ENCODE measurements at regions not wholly inside any gene's neighbourhood (a gene's known extent, or its start where the extent isn't known, plus 50 kb on each side); places are given as distances from the start of the nearest gene placed in this dataset.

DNA sequence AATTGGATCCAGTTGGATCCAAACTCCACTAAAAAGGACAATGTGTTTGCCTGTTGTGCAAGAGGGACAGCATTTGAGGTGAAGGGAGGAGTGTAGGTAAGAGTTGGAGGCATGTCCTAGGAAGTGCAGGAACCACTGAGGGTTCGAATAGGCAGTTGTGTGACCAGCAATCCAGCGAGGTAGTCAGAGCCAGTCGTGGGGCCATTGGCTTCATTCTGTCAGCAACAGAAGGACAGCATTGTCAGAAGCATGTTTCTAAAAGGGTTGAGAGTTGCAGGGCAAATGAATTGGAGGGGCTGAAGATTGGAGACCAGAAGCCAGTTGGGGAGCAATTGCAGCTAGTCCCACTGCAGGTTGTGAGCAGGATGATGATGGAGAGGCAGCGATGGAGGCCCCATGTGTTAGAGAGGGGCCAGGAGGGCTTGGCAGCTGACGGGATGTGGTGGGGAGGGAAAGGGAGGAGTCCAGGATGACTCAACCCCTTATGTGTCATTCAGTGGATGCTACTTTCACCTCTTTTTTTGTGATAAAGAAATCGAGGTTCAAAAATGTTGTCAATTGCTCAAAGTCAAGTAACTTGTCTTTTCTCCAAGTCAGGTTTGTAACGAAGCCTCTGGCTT is 96.7 kb upstream of the SIX3 start:
- intact Hi-C loops (cut with DNase I): no loop called here
- TF ChIP-seq POLR2AphosphoS5 (IDR thresholded peaks at IDR 0.05) (no peak), POLR2A (IDR thresholded peaks at IDR 0.05) (no peak)
- TF ChIP-seq, protein P1, sequence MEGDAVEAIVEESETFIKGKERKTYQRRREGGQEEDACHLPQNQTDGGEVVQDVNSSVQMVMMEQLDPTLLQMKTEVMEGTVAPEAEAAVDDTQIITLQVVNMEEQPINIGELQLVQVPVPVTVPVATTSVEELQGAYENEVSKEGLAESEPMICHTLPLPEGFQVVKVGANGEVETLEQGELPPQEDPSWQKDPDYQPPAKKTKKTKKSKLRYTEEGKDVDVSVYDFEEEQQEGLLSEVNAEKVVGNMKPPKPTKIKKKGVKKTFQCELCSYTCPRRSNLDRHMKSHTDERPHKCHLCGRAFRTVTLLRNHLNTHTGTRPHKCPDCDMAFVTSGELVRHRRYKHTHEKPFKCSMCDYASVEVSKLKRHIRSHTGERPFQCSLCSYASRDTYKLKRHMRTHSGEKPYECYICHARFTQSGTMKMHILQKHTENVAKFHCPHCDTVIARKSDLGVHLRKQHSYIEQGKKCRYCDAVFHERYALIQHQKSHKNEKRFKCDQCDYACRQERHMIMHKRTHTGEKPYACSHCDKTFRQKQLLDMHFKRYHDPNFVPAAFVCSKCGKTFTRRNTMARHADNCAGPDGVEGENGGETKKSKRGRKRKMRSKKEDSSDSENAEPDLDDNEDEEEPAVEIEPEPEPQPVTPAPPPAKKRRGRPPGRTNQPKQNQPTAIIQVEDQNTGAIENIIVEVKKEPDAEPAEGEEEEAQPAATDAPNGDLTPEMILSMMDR (IDR thresholded peaks at IDR 0.05): no peak
- Histone ChIP-seq H3K4me3 (no peak overlapping the region), H3K27ac (no peak overlapping the region), H3K4me1 (replicated peaks) (no peaks in the 10 kb centered on the region), H3K27me3 (replicated peaks; ENCODE audit: insufficient read depth) (no peaks in the 10 kb centered on the region), H3K9me3 (no peaks in the 10 kb centered on the region), H3K36me3 (no peaks in the 10 kb centered on the region)
- 81% methylated on average over 7 of the region's 7 CpGs for WGBS
- DNase-seq (ENCODE audit: low spot score): no peak

DNA sequence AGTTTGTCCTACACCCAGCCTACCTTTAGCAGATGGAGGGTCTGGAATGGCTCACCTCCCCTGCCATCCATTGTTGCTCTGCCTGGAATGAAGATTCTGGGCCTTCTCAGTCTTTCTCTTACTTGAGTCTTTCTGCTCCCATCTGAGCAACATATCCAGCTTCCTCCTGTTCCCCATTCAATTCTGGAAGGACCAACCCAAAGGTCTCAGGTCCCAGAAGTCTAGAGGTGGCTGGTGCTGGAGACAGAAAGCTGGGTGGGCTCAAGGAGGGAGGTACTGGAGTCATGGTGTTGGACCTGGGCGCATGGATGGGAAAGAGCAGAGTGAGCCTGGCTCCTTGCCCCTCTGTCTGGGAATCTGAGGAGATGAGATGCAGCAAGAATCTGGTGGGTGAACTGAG is 93.5 kb upstream of the SIX3 start:
- no peak for TF ChIP-seq POLR2AphosphoS5 (IDR thresholded peaks at IDR 0.05)
- TF ChIP-seq POLR2A (IDR thresholded peaks at IDR 0.05): no peak
- TF ChIP-seq, protein P1 (IDR thresholded peaks at IDR 0.05): no peak
- intact Hi-C loops (cut with DNase I): no loop called here
- Histone ChIP-seq H3K9me3 (no peaks in the 10 kb centered on the region), H3K4me3 (no peak overlapping the region), H3K4me1 (replicated peaks) (no peaks in the 10 kb centered on the region), H3K27ac (no peak overlapping the region), H3K27me3 (replicated peaks; ENCODE audit: insufficient read depth) (no peaks in the 10 kb centered on the region), H3K36me3 (no peaks in the 10 kb centered on the region)
- DNase-seq (ENCODE audit: low spot score): no peak
- 100% methylated on average over 1 of the region's 1 CpG for WGBS

DNA sequence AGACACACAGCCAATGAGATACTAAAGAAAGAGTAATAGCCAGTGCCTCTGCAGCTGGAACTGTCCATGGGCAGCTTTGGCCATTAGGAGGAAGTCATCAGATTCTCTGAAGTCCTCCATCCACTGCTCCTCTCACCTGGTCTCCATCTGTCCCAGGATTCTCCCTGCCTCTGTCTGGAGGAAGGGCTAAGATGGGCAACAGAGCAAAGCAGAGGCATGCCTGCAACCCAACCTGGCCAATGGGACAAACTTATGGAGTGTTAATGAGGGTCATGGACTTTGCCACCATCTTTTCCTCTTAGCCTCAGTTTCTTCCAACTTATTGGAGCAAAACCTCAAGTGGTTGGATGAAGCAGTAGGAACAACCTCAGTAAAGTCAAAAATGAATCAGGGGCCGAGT is 91.5 kb upstream of the SIX3 start:
- H3K9me3 ChIP-seq: no peaks in the 10 kb centered on the region
- no peaks in the 10 kb centered on the region for H3K36me3 ChIP-seq
- H3K4me3 ChIP-seq: no peak overlapping the region
- DNase-seq (ENCODE audit: low spot score): no peak
- 67% methylated on average over 1 of the region's 1 CpG for WGBS
- no peaks in the 10 kb centered on the region for H3K27me3 ChIP-seq (replicated peaks; ENCODE audit: insufficient read depth)
- H3K27ac ChIP-seq: no peak overlapping the region
- no peaks in the 10 kb centered on the region for H3K4me1 ChIP-seq (replicated peaks)
- intact Hi-C loops (cut with DNase I): no loop called here
- TF ChIP-seq POLR2AphosphoS5 (IDR thresholded peaks at IDR 0.05) (no peak), POLR2A (IDR thresholded peaks at IDR 0.05) (no peak)
- TF ChIP-seq, protein P1 (IDR thresholded peaks at IDR 0.05): no peak

DNA sequence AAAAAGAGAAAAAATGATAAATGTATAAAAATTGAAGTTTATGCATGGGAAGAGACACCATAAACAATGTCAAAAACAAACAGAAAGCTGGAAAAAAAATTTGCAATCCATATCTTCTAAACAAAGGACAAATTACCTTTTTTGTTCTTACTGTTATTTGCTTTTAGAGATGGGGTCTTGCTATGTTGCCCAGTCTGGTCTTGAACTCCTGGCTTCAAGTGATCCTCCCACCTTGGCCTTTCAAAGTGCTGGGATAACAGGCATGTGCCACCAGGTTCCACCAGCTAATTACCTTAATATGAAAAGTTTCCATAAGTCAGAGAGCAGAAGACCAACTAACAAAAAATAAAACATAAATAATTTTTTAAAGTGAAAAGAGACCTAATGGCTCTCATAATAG is 90.0 kb upstream of the SIX3 start:
- Histone ChIP-seq H3K27me3 (replicated peaks; ENCODE audit: insufficient read depth) (no peaks in the 10 kb centered on the region), H3K36me3 (no peaks in the 10 kb centered on the region), H3K4me3 (no peak overlapping the region), H3K9me3 (no peaks in the 10 kb centered on the region), H3K4me1 (replicated peaks) (no peaks in the 10 kb centered on the region), H3K27ac (no peak overlapping the region)
- intact Hi-C loops (cut with DNase I): no loop called here
- DNase-seq (ENCODE audit: low spot score): no peak
- no peak for TF ChIP-seq POLR2AphosphoS5 (IDR thresholded peaks at IDR 0.05)
- TF ChIP-seq, protein P1 (IDR thresholded peaks at IDR 0.05): no peak
- no peak for TF ChIP-seq POLR2A (IDR thresholded peaks at IDR 0.05)

DNA sequence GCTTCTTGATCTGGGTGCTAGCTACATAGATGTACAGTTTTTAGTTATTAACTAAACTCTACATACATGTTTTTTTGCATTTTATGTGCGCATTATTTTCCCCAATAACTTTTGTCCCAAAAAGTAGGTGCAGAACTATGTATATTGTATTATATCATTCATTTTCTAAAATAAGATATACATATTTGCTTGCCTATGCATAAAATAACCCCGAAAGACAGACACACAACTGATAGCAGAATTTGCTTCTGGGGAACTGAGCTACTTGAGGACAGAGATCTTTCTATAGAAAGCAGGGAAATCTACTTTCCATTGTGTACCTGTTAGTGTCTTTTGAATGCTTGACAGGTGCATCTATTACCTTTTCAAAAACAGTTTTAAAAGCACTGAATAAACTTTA is 88.9 kb upstream of the SIX3 start:
- Histone ChIP-seq H3K36me3 (no peaks in the 10 kb centered on the region), H3K27ac (no peak overlapping the region), H3K9me3 (no peaks in the 10 kb centered on the region), H3K4me1 (replicated peaks) (no peaks in the 10 kb centered on the region), H3K27me3 (replicated peaks; ENCODE audit: insufficient read depth) (no peaks in the 10 kb centered on the region), H3K4me3 (no peak overlapping the region)
- intact Hi-C loops (cut with DNase I): no loop called here
- TF ChIP-seq POLR2AphosphoS5 (IDR thresholded peaks at IDR 0.05) (no peak), POLR2A (IDR thresholded peaks at IDR 0.05) (no peak)
- TF ChIP-seq, protein P1 (IDR thresholded peaks at IDR 0.05): no peak
- DNase-seq (ENCODE audit: low spot score): no peak
- 93% methylated on average over 2 of the region's 2 CpGs for WGBS
